ENCODE measurements at regions not wholly inside any gene's neighbourhood (a gene's known extent, or its start where the extent isn't known, plus 50 kb on each side); places are given as distances from the start of the nearest gene placed in this dataset.

DNA sequence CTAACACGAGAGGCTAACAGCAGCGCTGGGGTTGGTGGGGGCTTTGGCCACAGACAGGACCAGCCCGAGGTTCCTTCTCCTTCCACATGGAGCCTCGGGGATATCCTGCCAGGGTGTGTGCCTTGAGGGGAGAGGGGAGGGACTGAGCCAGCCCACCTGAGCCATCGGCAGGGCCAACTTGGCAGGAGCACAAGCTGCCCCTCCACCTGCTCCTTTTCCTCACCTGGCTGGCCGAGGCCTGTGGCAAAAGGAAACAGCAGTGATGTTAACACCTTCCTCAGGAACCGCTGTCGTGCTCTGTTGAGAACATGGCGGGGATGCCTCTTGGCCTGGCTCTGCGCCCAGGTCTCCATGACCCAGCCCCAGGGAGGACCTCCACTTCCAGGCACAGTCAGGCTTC is 255.1 kb upstream of the PPP2R2D start:
- Histone ChIP-seq H3K4me3 (no peak overlapping the region), H3K27ac (no peak overlapping the region)
- TF ChIP-seq, protein P1, sequence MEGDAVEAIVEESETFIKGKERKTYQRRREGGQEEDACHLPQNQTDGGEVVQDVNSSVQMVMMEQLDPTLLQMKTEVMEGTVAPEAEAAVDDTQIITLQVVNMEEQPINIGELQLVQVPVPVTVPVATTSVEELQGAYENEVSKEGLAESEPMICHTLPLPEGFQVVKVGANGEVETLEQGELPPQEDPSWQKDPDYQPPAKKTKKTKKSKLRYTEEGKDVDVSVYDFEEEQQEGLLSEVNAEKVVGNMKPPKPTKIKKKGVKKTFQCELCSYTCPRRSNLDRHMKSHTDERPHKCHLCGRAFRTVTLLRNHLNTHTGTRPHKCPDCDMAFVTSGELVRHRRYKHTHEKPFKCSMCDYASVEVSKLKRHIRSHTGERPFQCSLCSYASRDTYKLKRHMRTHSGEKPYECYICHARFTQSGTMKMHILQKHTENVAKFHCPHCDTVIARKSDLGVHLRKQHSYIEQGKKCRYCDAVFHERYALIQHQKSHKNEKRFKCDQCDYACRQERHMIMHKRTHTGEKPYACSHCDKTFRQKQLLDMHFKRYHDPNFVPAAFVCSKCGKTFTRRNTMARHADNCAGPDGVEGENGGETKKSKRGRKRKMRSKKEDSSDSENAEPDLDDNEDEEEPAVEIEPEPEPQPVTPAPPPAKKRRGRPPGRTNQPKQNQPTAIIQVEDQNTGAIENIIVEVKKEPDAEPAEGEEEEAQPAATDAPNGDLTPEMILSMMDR (IDR thresholded peaks at IDR 0.05), result no peak
- DNase-seq (ENCODE audit: low spot score), result peak; percentile 69

DNA sequence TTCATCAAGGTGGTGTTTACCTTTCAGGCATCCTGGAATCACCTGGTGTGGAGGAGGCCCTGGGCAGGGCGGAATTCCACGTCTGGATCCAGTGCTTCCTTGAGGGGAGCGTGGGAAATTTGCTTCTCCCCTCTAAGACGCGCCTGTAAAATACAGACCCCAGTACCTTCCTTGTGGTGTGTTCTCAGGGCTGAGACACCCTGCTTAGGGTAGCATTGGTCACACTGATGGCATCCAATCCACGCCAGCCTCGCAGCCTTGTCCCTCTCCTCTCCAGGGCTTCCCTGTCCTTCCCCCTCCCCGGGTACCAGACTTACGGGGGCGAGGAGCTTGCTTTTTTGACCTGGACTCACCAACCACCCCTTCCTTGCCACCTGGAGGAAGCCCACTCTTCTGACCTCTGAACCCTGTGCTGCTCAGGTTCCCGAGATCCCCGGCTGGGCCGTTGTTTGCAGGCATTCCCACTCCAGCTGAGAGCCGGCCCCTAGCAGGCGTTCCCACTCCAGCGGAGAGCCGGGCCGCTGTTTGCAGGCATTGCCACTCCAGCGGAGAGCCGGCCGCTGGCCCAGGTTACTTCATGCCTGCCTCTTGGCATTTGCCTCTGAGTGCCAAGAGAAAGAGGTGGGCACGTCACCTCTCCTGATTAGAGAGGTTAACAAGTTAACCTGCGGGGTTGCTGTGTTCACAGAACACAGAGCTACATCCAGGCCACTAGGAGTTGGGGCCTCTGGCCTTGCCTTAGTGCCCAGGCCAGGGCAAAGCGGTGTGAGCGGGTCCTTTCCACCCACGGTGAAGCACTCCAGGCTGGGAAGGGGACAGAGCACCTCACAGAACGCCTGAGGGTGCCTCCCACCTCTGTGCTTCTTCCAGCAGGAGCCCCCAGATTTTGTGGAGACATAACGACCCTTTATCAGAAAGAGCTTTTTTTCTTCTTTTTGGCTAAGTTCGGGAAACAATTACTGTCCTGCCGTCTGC is 254.0 kb upstream of the PPP2R2D start:
- Histone ChIP-seq H3K4me3 (no peak overlapping the region), H3K27ac (no peak overlapping the region)
- DNase-seq (ENCODE audit: low spot score), result peak; percentile 67
- TF ChIP-seq, protein P1 (IDR thresholded peaks at IDR 0.05), result no peak

DNA sequence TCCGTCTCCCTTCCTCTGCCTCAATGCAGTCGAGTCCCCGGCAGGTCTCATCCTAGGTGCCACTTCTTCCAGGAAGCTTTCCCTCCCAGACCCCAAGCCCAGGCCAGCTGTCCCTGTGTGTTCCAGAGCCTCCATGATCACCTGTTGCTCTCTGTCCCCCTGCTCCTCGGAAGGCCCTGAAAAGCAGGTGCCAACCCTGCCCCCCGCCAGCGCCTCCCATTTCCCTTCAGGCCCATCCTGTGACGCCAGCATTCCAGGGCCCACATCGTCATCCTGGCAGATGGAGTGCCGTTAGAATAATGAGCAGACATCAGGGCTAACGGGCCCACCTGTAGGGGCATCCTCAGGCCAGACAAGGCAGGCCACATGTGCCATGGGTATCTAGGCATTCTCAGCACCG is 253.0 kb upstream of the PPP2R2D start:
- TF ChIP-seq, protein P1 (IDR thresholded peaks at IDR 0.05), result no peak
- no peak overlapping the region for H3K4me3 ChIP-seq
- DNase-seq (ENCODE audit: low spot score), result peak; percentile 52
- no peak overlapping the region for H3K27ac ChIP-seq

DNA sequence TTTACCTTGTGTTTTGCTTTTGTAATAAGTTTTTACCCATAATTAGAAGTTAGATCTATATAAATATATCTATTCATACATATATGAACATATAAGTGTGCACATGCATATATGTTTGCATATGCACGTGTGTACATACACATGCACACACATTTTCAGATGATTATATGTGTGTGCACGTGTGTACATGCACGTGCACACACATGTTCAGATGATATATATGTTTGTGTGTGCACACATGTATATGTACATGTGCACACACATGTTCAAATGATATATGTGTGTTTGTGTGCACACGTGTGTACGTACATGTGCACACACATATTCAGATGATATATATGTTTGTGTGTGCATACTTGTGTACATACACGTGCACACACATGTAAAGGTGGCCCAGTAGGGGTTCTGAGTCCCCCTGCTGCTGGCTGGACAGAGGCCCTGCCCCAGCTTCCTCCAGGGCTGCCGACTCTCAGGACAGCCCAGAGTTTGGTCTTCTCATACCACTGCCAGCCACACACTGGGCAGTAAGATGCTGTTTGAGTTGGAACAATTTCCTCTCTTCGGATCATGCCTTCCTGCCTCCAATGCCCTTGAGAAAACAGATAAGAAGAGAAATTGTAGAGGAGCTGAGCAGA is 252.3 kb upstream of the PPP2R2D start:
- Histone ChIP-seq H3K4me3 (no peak overlapping the region), H3K27ac (no peak overlapping the region)
- no peak for DNase-seq (ENCODE audit: low spot score)
- TF ChIP-seq, protein P1 (IDR thresholded peaks at IDR 0.05), result no peak

DNA sequence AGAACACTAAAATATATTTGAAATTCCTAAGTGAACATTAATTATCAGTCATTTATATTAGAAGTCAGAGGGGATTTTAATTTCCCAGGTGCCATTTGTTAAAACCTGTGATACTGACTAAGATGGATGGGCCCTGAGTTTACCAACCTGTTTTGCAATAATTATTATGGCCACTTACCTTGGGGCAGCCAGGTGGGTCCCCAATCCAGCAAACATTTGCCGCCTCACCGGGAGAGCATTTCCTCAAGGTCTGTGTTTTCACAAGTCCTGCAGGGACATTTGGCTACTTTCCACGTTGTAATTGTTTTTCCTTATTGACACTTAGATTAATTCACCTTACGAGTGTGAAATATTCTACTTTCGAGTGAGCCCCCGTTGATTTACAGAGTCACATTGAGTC is 251.2 kb upstream of the PPP2R2D start:
- TF ChIP-seq, protein P1 (IDR thresholded peaks at IDR 0.05), result no peak
- Histone ChIP-seq H3K4me3 (no peak overlapping the region), H3K27ac (no peak overlapping the region)
- no peak for DNase-seq (ENCODE audit: low spot score)

DNA sequence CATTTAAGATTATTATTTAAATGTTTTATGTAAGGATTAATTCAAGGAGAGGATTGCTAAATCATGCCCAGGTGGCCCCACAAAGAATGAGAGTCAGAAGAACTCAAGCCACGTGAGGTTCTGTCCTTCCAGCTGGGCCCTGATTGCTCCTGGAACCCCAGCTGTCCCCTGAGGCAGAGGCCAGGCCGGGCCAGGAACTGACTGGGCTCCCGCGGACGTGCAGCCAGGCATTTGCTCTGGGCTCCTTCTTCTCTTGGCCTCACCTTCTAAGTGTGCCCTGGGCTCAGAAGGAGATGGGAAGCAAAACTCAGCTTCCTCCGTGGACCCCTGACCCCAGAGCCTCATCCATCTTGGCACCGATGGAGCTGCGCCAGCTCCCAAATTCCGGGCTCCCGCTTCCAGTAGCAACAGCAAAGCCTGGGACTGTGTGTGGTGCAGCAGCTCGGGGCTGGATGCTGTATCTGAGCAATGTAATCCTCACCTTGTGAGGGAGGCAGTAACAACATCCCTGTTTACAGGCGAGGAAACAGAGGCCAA is 250.6 kb upstream of the PPP2R2D start:
- DNase-seq (ENCODE audit: low spot score), result peak; percentile 55
- no peak overlapping the region for H3K4me3 ChIP-seq
- H3K27ac ChIP-seq, result no peak overlapping the region
- TF ChIP-seq, protein P1 (IDR thresholded peaks at IDR 0.05), result no peak
